Neural cell (in vitro differentiated cells): ENCODE measurements at regions not wholly inside any gene's neighbourhood (a gene's known extent, or its start where the extent isn't known, plus 50 kb on each side); places are given as distances from the start of the nearest gene placed in this dataset.

Experiments
- CTCF ChIP-seq: fragments of 450-650 bp; IDR thresholded peaks from 2 replicates; pipeline ENCODE4 v1.5.1; 2014; ENCODE audit warnings: antibody characterized with exemption, mild to moderate bottlenecking, moderate library complexity; ENCODE audit not compliant: poor library complexity, severe bottlenecking
- EP300 ChIP-seq: fragments of 450-650 bp; conservative IDR thresholded peaks from 2 replicates; pipeline ENCODE4 v1.6.1; 2014; ENCODE audit warnings: antibody characterized with exemption, mild to moderate bottlenecking, moderate library complexity; ENCODE audit not compliant: poor library complexity, severe bottlenecking
- EZH2 ChIP-seq: fragments of 200-600, 300-800 bp; shearing (Covaris generic), sonication (generic); IDR thresholded peaks from 2 replicates; pipeline ENCODE4 v1.6.1; 2014; ENCODE audit warnings: antibody characterized with exemption, low read length, borderline replicate concordance, mild to moderate bottlenecking; ENCODE audit not compliant: insufficient read depth, poor library complexity, severe bottlenecking
- POLR2AphosphoS5 ChIP-seq: IDR thresholded peaks from 2 replicates; pipeline ENCODE4 v1.6.1; 2012
- RAD21 ChIP-seq: fragments of 450-650 bp; conservative IDR thresholded peaks from 2 replicates; pipeline ENCODE4 v1.6.1; 2014; ENCODE audit warnings: antibody characterized with exemption, mild to moderate bottlenecking, moderate library complexity
- SMC3 ChIP-seq: fragments of 450-650 bp; conservative IDR thresholded peaks from 2 replicates; pipeline ENCODE4 v1.6.1; 2014; ENCODE audit warnings: antibody characterized with exemption, mild to moderate bottlenecking, moderate library complexity; ENCODE audit not compliant: poor library complexity

GRCh38 chr10:9926003-9926402, 1091.7 kb upstream of the CELF2 start:
- TF ChIP-seq CTCF (no peak), EZH2 (no peak), SMC3 (no peak), RAD21 (no peak), POLR2AphosphoS5 (no peak), EP300 (no peak)
